GM12878 (cell line): ENCODE measurements at regions not wholly inside any gene's neighbourhood (a gene's known extent, or its start where the extent isn't known, plus 50 kb on each side); places are given as distances from the start of the nearest gene placed in this dataset.

Experiments
- CHD2 ChIP-seq: IDR thresholded peaks from 2 replicates; pipeline ENCODE4 v1.6.1; 2011; ENCODE audit warnings: low read depth, low read length, improper control_type of control experiment, borderline replicate concordance
- IRF3 ChIP-seq: fragments of 450-650 bp; IDR thresholded peaks from 2 replicates; pipeline ENCODE4 v1.6.1; 2014; ENCODE audit warnings: mild to moderate bottlenecking
- MTA2 ChIP-seq: fragments of 450-650 bp; IDR thresholded peaks from 2 replicates; pipeline ENCODE4 v1.6.1; 2016; ENCODE audit warnings: low read depth, mild to moderate bottlenecking, moderate library complexity
- POLR2A ChIP-seq: IDR thresholded peaks from 2 replicates; pipeline ENCODE4 v1.6.1; 2011; ENCODE audit warnings: low read depth, mild to moderate bottlenecking, low read length
- TF ChIP-seq, protein P1 (sequence below), 3 experiments: IDR thresholded peaks in 2 of 3; conservative IDR thresholded peaks in 1 of 3; 2 replicates each; pipeline ENCODE4 v1.5.1; 2011; ENCODE audit warnings: low read depth in 3 of 3, low read length in 3 of 3, mild to moderate bottlenecking in 3 of 3, control low read depth in 2 of 3, moderate library complexity in 2 of 3, inconsistent platforms in 1 of 3, mixed read lengths in 1 of 3; ENCODE audit not compliant: control insufficient read depth in 2 of 3, insufficient read depth in 1 of 3; ENCODE audit errors: extremely low read depth in 1 of 3

DNA sequence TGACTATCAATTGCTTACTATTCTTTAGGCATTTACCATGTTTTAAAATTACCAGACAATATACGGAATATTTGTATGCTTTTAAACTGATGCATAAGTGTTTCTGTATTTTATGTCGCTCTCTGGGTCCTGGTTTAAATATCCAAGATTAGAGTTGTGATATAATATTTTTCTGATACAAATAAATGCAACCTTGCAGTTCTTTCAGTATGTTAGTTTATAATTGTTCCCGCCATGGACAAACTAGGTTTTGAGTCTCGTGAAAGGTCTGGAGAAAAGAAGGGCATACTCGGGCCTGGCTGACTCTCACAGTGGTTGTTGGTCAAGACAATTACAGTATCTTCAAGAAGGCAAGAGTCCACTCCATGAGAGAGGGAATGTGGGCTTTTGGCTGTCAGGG is 72.6 kb upstream of the AJAP1 start:
- TF ChIP-seq POLR2A = no peak
- TF ChIP-seq, protein P1, sequence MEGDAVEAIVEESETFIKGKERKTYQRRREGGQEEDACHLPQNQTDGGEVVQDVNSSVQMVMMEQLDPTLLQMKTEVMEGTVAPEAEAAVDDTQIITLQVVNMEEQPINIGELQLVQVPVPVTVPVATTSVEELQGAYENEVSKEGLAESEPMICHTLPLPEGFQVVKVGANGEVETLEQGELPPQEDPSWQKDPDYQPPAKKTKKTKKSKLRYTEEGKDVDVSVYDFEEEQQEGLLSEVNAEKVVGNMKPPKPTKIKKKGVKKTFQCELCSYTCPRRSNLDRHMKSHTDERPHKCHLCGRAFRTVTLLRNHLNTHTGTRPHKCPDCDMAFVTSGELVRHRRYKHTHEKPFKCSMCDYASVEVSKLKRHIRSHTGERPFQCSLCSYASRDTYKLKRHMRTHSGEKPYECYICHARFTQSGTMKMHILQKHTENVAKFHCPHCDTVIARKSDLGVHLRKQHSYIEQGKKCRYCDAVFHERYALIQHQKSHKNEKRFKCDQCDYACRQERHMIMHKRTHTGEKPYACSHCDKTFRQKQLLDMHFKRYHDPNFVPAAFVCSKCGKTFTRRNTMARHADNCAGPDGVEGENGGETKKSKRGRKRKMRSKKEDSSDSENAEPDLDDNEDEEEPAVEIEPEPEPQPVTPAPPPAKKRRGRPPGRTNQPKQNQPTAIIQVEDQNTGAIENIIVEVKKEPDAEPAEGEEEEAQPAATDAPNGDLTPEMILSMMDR (IDR thresholded peaks at IDR 0.05 in 2 of 3, conservative IDR thresholded peaks at IDR 0.05 in 1 of 3; ENCODE audit: control insufficient read depth in 2 of 3, extremely low read depth in 1 of 3, insufficient read depth in 1 of 3, low read depth in 3 of 3, low read length in 3 of 3) = no peak
- TF ChIP-seq IRF3 = no peak
- no peak for TF ChIP-seq MTA2
- TF ChIP-seq CHD2 = no peak
